ENCODE measurements at regions not wholly inside any gene's neighbourhood (a gene's known extent, or its start where the extent isn't known, plus 50 kb on each side); places are given as distances from the start of the nearest gene placed in this dataset.

DNA sequence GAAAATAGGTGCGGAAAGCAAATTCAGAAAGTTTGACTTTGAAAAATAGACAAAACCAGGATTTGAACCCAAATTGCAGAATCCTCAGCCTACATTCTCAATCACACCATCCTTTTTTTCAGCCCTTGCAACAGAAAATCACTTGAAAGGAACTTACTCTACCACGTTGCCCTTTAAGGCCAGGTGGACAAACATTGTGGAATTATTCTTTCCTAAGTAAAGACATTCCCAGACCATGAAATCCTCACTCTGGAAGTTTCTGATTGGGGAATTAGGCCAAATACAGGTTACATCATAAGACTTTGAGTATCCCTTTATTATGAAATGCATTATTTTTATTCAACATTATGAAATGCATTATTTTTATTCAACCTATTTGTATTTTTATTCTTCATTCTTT lies 259.4 kb downstream of the RAD51AP2 start:
- Histone ChIP-seq H3K4me1 (no peaks in the 10 kb centered on the region), H3K4me3 (no peak overlapping the region), H3K27me3 (no peaks in the 10 kb centered on the region), H3K9me3 (no peaks in the 10 kb centered on the region), H3K36me3 (no peaks in the 10 kb centered on the region), H3K27ac (no peak overlapping the region)
- no peak for DNase-seq (ENCODE audit: low spot score in 2 of 2)
- no peak for TF ChIP-seq POLR2AphosphoS5 (IDR thresholded peaks at IDR 0.05)
- no peak for TF ChIP-seq CTCF (IDR thresholded peaks at IDR 0.05)
- TF ChIP-seq POLR2A (IDR thresholded peaks at IDR 0.05): no peak
- intact Hi-C loops (cut with DNase I; ENCODE audit: low total_unique reads): no loop called here

GRCh38 chr2:17257189-17257909 lies 260.9 kb downstream of the RAD51AP2 start:
- no peak overlapping the region for H3K27ac ChIP-seq
- no peaks in the 10 kb centered on the region for H3K36me3 ChIP-seq
- H3K27me3 ChIP-seq: no peaks in the 10 kb centered on the region
- no peak overlapping the region for H3K4me3 ChIP-seq
- no peak for TF ChIP-seq POLR2A (IDR thresholded peaks at IDR 0.05)
- TF ChIP-seq CTCF (IDR thresholded peaks at IDR 0.05): no peak
- no peak for TF ChIP-seq POLR2AphosphoS5 (IDR thresholded peaks at IDR 0.05)
- intact Hi-C loops (cut with DNase I; ENCODE audit: low total_unique reads): no loop called here
- H3K9me3 ChIP-seq: no peaks in the 10 kb centered on the region
- no peak for DNase-seq (ENCODE audit: low spot score in 2 of 2)
- no peaks in the 10 kb centered on the region for H3K4me1 ChIP-seq

GRCh38 chr2:17255071-17255470 lies 263.2 kb downstream of the RAD51AP2 start:
- no peak for TF ChIP-seq POLR2AphosphoS5 (IDR thresholded peaks at IDR 0.05)
- TF ChIP-seq CTCF (IDR thresholded peaks at IDR 0.05): no peak
- no peak for TF ChIP-seq POLR2A (IDR thresholded peaks at IDR 0.05)
- H3K27ac ChIP-seq: no peak overlapping the region
- H3K36me3 ChIP-seq: no peaks in the 10 kb centered on the region
- DNase-seq (ENCODE audit: low spot score in 2 of 2): no peak
- H3K27me3 ChIP-seq: no peaks in the 10 kb centered on the region
- no peaks in the 10 kb centered on the region for H3K4me1 ChIP-seq
- no peak overlapping the region for H3K4me3 ChIP-seq
- intact Hi-C loops (cut with DNase I; ENCODE audit: low total_unique reads): no loop called here
- H3K9me3 ChIP-seq: no peaks in the 10 kb centered on the region

DNA sequence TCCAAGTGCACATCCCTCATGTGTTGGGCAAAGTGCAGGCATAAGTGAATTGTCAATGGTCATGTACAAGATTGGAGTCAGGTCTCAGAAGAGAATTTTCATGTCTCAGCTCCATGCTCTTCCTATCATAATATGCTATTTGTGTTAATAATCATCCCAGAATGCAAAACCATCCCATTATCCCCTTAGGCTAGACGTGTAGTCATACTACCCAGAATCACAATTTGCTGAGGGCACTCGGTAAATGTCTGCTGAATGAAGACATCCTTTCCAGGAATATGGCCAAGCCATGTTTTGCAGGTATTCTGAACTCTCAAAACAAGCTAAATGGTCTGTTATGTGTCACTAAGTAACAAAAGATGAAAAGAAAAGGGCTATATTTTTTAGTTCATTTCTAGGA lies 263.8 kb downstream of the RAD51AP2 start:
- TF ChIP-seq POLR2AphosphoS5 (IDR thresholded peaks at IDR 0.05) (no peak), CTCF (IDR thresholded peaks at IDR 0.05) (no peak), POLR2A (IDR thresholded peaks at IDR 0.05) (no peak)
- DNase-seq (ENCODE audit: low spot score in 2 of 2): no peak
- intact Hi-C loops (cut with DNase I; ENCODE audit: low total_unique reads): no loop called here
- Histone ChIP-seq H3K4me1 (no peaks in the 10 kb centered on the region), H3K36me3 (no peaks in the 10 kb centered on the region), H3K9me3 (no peaks in the 10 kb centered on the region), H3K27ac (no peak overlapping the region), H3K27me3 (no peaks in the 10 kb centered on the region), H3K4me3 (no peak overlapping the region)

DNA sequence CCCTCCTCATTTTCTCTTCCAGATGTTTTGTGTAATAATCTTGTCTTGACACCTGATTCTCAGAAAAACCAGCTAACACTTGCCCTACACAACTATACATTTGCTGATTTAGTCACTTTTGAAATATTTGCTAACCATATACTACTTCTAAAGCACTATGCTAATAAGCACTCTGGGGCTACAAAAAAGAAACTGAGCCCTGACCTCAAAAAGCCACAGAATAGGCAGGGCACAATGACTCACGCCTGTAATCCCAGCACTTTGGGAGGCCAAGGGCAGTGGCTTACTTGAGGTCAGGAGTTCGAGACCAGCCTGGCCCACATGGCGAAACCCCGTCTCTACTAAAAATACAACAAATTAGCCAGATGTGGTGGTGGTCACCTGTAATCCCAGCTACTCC lies 266.0 kb downstream of the RAD51AP2 start:
- Histone ChIP-seq H3K27me3 (no peaks in the 10 kb centered on the region), H3K27ac (no peak overlapping the region), H3K4me3 (no peak overlapping the region), H3K9me3 (no peaks in the 10 kb centered on the region), H3K36me3 (no peaks in the 10 kb centered on the region), H3K4me1 (no peaks in the 10 kb centered on the region)
- intact Hi-C loops (cut with DNase I; ENCODE audit: low total_unique reads): no loop called here
- no peak for DNase-seq (ENCODE audit: low spot score in 2 of 2)
- TF ChIP-seq POLR2AphosphoS5 (IDR thresholded peaks at IDR 0.05) (no peak), CTCF (IDR thresholded peaks at IDR 0.05) (no peak)
